Bone marrow (tissue), 2 donors: ENCODE measurements at regions not wholly inside any gene's neighbourhood (a gene's known extent, or its start where the extent isn't known, plus 50 kb on each side); places are given as distances from the start of the nearest gene placed in this dataset.

Experiments used
- DNase-seq, 2 donors: peaks; one replicate each; lab custom pipeline; 2025; lab: John Stamatoyannopoulos, UW

DNA sequence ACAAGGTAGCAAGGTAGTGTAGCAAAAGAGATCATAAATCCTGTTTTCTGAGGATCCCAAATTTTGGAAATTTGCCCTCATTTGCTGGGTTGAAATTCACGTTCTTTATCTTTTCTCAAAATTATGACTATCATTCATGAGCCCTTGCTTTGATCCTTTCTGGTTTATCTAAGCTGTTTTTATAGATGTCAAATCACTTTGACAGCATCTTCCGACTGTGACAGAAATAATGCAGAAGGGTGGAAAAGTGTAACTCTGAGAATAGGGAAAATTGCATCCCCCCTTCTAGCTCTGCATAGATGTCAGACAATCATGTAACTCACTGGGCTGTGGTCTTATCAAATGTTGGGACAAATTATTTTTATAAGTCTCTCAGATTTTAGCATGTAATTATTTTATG lies 550.1 kb downstream of the OMA1 start:
- DNase-seq = no peak

GRCh38 chr1:57991289-57991688 lies 555.2 kb downstream of the OMA1 start:
- DNase-seq = no peak

DNA sequence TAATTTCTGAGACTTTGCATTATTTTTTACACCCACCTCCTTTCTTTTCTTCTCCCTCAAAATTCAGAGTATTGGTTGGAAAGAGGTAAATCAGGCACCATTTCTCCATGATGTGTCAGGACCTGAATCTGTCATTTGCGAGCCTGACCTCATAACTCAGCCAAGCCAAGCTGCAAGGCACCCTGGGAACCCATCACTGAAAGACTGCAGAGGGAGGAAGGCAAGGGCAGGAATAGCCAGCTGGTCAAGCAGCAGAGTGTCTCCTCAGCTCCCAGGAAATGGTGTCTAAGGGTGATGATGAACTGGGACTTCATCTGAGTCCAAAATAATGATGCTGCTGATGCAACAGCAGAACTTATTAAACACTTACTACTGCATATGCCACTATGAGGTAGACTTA lies 556.6 kb downstream of the OMA1 start:
- DNase-seq = no peak

- DNase-seq = no peak
Observed at GRCh38 chr1:57987523-57987922, 559.0 kb downstream of the OMA1 start.

DNA sequence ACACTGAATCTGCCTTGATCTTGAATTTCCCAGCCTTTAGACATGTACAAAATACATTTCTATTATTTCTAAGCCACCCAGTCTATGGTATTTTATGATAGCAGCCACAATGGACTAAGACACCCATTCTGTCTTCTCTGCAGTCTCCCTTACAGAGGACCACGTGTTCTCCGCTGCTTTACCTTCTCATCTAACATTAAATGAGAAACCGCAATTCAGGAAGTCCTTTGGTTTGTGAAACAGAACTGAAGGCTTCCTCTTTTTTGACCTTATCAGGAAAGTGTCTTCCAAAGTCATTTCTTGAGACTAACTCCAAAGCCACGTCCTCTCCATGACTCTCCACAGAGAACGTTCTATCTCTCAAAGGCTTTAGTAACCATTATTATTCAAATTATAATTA lies 560.1 kb downstream of the OMA1 start:
- DNase-seq = peak in 1 of 2 donors; percentile 29

GRCh38 chr1:57984277-57984676 lies 560.4 kb upstream of the DAB1 start:
- DNase-seq = no peak

GRCh38 chr1:57983441-57983840 lies 559.6 kb upstream of the DAB1 start:
- no peak for DNase-seq

DNA sequence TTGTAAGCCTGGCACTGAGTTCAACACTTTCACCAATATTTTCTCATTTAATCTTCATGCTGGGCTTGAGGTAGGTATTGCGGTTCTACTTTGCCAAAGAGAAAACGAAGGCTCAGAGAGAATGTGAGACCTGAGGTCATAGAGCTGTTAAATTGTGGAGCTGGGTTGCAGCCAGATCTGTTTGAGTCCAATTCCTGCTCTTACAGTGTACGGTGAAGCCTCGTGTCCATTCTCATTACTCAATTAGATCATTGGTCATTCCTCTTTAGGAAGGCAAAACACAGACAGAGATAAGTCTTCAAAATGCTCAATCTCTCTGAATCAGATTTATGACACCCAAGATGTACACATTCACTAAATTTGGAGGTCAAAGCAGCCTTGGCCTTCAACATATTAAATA lies 559.0 kb upstream of the DAB1 start:
- DNase-seq = no peak

DNA sequence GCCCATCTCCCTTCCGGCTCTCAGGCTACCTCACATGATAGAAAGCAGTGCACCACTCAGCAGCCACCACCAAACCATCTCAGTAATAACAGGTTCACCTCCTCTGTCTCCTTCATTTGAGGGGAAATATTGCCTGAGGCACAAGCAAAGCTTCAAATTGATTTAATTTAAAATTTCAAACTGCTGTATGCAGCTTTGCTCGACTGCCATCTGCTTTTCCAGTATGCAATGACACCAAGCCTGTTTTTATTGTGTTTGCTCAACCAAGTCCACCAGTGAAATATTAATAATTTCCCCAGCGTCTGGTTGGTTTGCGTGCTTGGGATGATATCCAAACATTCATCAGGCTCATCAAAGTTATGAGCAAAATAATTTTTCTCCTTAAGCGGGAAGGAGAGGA lies 552.4 kb upstream of the DAB1 start:
- DNase-seq = no peak

GRCh38 chr1:57968321-57968720 lies 544.5 kb upstream of the DAB1 start:
- no peak for DNase-seq

DNA sequence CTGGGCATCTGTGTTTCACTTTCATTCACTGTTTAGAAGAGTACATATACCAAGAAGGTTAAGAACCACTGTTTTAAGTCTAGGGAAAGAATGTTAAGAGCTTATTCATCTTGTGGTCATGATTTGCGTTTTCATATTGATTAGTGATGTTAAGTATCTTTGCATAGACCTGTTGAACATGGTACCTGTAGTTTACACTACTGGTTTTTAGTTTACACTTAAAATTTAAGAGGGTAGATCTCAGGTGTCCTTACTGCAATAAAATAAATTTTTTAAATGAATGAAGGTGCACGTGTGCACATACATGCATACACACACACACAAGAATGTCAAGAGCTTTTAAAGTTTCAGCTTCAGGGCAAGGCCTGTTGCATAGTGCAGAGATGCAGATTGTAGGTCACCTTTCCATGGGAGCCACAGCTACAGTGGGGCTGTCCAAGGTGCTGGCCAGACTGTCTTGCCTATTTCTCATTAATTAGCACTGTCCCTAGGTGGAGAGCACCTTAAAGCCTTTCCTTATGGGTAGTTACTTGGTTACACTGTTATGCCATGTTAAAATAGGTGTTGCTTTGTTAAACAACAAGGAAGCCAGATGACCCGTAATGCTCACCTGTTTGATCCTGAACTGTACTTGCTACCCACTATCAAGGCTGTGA lies 543.0 kb upstream of the DAB1 start:
- DNase-seq = no peak

- no peak for DNase-seq
Observed at GRCh38 chr1:57966340-57966739, 542.5 kb upstream of the DAB1 start.

- DNase-seq = no peak
Observed at GRCh38 chr1:57963581-57963980, 539.7 kb upstream of the DAB1 start.

DNA sequence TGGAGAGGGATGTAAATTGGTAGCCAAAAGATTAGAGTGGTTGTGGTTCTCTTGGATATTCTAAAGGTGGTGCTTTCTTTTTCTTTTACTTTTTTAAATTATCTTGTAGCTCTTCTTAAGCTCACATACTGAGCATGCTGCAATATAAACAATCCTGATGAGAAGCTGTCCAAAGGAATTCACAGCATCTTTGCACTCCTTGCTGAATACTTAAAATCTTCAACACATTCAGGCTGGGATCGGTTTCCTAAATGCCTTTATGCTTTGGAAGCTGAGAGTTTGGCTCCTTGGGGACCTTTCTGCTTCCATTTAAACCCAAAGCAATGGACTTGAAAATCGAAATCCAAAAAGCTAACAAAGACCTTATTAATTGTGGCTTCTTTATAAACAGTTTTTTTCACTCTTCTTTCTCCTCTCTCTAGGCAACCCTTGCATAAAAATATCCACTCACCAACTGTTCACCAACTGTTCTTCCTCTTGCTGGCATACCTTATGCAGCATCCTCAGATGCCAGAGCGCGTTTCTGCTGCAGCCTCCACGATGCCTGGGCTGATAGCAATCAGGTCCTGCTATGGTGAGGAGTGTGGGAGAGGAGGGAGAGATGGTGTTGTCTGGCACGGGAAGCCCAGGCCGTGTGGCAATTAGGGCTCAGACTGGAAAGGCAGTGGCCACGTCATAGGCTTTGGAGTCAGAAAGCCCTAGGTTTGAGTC lies 535.8 kb upstream of the DAB1 start:
- no peak for DNase-seq

DNA sequence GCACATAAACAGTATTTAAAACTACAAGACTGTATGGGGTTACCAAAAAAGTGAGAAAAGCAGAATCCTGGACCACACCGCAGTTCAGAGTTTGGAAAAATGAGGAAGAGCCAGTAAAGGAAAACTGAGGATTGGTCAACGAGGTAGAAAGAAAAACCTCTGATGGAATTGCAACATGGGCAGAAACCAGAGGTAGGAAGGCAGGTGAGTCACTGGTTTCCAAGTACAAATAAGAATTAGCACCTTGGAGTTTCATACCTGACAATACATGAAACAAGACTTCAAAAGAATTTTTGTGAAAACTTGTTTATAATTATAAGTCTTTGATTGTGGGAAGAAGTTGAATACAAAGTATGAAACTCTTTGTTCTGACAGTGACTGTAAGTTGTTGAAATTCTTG lies 533.7 kb upstream of the DAB1 start:
- DNase-seq = no peak

- DNase-seq = no peak
Observed at GRCh38 chr1:57951390-57951789, 527.5 kb upstream of the DAB1 start.

- DNase-seq = no peak
Observed at GRCh38 chr1:57949168-57949567, 525.3 kb upstream of the DAB1 start.

DNA sequence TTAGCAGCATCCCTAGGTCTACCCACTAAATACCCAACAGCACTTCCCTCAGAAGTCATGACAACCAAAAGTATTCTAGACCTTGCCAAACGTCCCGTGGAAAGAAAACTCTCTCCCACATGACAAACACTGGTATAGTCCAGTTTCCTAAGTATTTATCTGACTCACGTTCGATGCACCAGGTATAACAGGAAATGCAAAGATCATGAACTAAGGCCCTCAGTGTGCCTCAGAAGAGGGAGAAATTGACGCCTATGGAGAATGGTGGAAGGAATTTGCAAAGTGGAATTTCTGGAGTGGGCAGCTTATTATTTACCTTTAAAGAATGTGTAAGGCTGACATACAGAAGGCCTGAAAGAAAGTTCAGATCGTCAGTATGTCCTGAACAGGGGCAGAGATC lies 523.6 kb upstream of the DAB1 start:
- DNase-seq = no peak

DNA sequence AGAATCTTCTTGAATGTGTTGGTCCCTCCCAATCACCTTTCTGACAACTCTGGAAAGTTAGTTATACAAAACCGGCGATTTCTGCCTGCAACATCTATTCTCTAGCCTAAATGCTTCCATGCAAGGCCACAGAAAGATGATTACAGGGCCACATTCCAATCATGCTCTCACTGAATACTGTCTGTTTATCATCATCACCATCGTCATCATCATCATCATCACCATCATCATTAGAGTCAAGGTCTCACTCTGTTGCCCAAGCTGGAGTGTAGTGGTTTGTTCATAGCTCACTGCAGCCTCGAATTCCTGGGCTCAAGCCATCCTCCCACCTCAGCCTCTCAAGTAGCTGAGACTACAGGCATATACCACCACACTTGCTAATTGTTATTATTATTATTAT lies 521.2 kb upstream of the DAB1 start:
- no peak for DNase-seq

DNA sequence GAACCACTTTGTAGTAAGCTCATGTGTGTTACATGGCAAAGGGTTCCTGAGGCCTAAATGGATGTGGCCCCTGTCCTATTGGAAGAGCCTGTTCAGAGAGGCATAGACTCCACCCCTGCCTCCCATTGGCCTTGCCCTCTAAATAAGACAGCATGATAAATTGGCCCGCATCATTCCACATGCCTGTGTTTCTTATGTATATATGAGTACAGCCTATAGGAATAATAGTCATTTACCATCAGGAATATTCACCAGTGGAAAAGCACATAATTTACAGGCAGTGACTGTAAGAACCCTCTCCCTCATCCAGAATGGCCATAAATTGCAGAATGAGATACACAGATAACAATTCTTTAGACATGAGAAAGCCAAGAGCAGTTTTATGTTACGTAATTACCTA lies 519.5 kb upstream of the DAB1 start:
- no peak for DNase-seq

DNA sequence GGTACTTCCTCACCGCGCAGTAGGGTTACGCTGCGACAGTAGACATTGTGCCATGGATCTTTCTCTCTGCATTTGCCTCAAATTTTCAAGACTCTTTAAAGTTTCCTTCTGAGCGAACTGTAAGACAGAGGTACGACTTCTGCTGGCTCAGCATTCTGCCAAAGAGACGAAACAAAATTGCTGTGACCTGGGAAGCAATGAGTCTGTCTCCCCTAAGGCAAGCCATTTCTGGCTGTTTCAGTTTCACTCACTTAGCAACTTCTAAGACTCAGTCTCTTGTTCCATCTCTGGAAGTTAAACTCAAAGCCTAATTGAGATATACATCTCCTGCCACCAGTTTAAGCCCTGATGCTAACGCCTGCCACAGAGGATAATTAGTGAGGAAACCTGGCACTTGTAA lies 510.9 kb upstream of the DAB1 start:
- DNase-seq = no peak

DNA sequence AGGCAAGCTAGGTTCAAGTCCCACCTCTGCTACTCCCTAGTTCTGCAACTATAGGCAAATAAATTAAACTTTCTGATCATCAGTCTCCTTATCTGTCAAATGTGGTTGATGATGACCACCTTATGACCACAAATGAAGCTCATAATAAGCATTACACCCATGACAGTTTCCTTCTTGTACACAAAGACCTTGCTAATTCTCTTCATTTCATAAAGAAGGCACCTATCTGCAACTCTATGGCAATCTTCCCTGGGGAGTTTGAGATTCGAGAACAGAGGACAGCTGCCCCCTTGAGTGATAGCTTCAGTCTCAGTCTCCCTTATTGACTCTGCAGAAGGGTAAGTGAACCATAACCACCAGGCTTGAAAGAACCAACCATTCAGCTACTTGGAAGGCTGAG lies 503.1 kb upstream of the DAB1 start:
- DNase-seq = no peak

GRCh38 chr1:57926025-57926552 lies 502.2 kb upstream of the DAB1 start:
- no peak for DNase-seq

DNA sequence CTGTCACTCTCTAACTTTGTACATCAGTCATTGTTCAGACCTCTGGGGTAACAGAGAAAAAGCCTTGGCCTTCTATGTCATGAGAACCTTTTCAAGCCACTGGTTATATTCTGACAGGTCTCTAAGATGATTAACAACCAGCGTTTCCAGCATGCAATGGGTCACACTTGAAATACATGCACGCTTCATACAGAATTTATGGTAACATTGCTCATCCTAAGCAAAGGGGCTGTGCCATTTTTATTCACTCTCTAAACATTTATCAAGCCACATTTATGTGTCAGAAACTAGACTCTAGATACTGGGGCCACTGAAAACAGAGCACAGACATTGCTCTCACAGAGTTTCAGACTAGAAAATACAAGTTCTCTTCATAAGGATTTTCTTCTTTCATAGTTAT lies 501.4 kb upstream of the DAB1 start:
- DNase-seq = no peak
